Peyer's patch (tissue), 4 donors: ENCODE measurements at regions not wholly inside any gene's neighbourhood (a gene's known extent, or its start where the extent isn't known, plus 50 kb on each side); places are given as distances from the start of the nearest gene placed in this dataset.

Experiments
- DNase-seq, 3 donors: peaks; one replicate each; pipeline ENCODE4 v3.0.0-alpha.2; 2017 to 2019
- H3K27ac ChIP-seq, 4 donors: fragments of 200-600 bp; sonication (generic); one replicate each; pipeline ENCODE4 v1.5.1; 2016 to 2019
- H3K27me3 ChIP-seq, 2 donors: fragments of 200-600 bp; sonication (generic); one replicate each; pipeline ENCODE4 v1.5.1; 2019
- H3K36me3 ChIP-seq, 3 donors: fragments of 200-600 bp; sonication (generic); one replicate each; pipeline ENCODE4 v1.5.1; 2016 to 2019
- H3K4me1 ChIP-seq, 4 donors: fragments of 200-600 bp; sonication (generic); one replicate each; pipeline ENCODE4 v1.5.1; 2016 to 2019
- H3K4me3 ChIP-seq, 4 donors: fragments of 200-600 bp; sonication (generic); 1 replicate in 3 of 4; 2 replicates in 1 of 4; pipeline ENCODE4 v1.5.1; 2016 to 2019; ENCODE audit warnings: mild to moderate bottlenecking in 1 of 4
- H3K9me3 ChIP-seq, 4 donors: fragments of 200-600 bp; sonication (generic); one replicate each; pipeline ENCODE4 v1.5.1; 2016 to 2019; ENCODE audit warnings: mild to moderate bottlenecking in 1 of 4
- CTCF ChIP-seq, 6 experiments: fragments of 450-650 bp in 4 of 6; fragments of 200-600 bp in 2 of 6; sonication (generic) in 1 of 6; IDR thresholded peaks; one replicate each; pipeline ENCODE4 v1.5.1; 2017 to 2019; ENCODE audit warnings: antibody characterized with exemption in 6 of 6, mild to moderate bottlenecking in 3 of 6, moderate library complexity in 1 of 6
- POLR2A ChIP-seq, 2 donors: fragments of 450-650 bp; IDR thresholded peaks; one replicate each; pipeline ENCODE4 v1.5.1; 2017; ENCODE audit warnings: antibody characterized with exemption in 2 of 2, mild to moderate bottlenecking in 2 of 2, moderate library complexity in 2 of 2

- no peaks in the 10 kb centered on the region for H3K9me3 ChIP-seq
- H3K4me1 ChIP-seq = peaks cover 0 to 25% (median 0%) of the 10 kb centered on the region in 4 donors
- H3K36me3 ChIP-seq = no peaks in the 10 kb centered on the region
- peaks cover 0 to 8% of the 10 kb centered on the region in 2 donors for H3K27me3 ChIP-seq
- peak overlapping the region in 2 of 4 donors; percentile 53 to 73 for H3K27ac ChIP-seq
- TF ChIP-seq CTCF (IDR thresholded peaks at IDR 0.05) (no peak), POLR2A (IDR thresholded peaks at IDR 0.05) (no peak)
- H3K4me3 ChIP-seq = peak overlapping the region; percentile 36 to 73 (median 53)
- DNase-seq = peak in 1 of 3 donors; percentile 51
Observed at GRCh38 chr4:182144626-182145333, 98.4 kb upstream of the TENM3 start.

- Histone ChIP-seq H3K4me3 (peak overlapping the region in 3 of 4 donors; percentile 37 to 73 (median 69)), H3K27me3 (peaks cover 0 to 8% of the 10 kb centered on the region in 2 donors), H3K36me3 (no peaks in the 10 kb centered on the region), H3K27ac (no peak overlapping the region), H3K9me3 (no peaks in the 10 kb centered on the region), H3K4me1 (peaks cover 0 to 25% (median 0%) of the 10 kb centered on the region in 4 donors)
- TF ChIP-seq CTCF (IDR thresholded peaks at IDR 0.05) = no peak
- no peak for TF ChIP-seq POLR2A (IDR thresholded peaks at IDR 0.05)
- DNase-seq = no peak
Observed at GRCh38 chr4:182145334-182145905, 97.8 kb upstream of the TENM3 start.

- no peaks in the 10 kb centered on the region for H3K36me3 ChIP-seq
- H3K4me1 ChIP-seq = peaks cover 0 to 23% (median 0%) of the 10 kb centered on the region in 4 donors
- no peaks in the 10 kb centered on the region for H3K9me3 ChIP-seq
- H3K27ac ChIP-seq = no peak overlapping the region
- DNase-seq = no peak
- no peak overlapping the region for H3K4me3 ChIP-seq
- peaks cover 0 to 8% of the 10 kb centered on the region in 2 donors for H3K27me3 ChIP-seq
- TF ChIP-seq POLR2A (IDR thresholded peaks at IDR 0.05) (no peak), CTCF (IDR thresholded peaks at IDR 0.05) (no peak)
Observed at GRCh38 chr4:182147391-182147790, 95.8 kb upstream of the TENM3 start.

- Histone ChIP-seq H3K4me3 (no peak overlapping the region), H3K27ac (no peak overlapping the region), H3K27me3 (no peaks in the 10 kb centered on the region), H3K9me3 (no peaks in the 10 kb centered on the region), H3K4me1 (no peaks in the 10 kb centered on the region), H3K36me3 (no peaks in the 10 kb centered on the region)
- TF ChIP-seq CTCF (IDR thresholded peaks at IDR 0.05) (no peak), POLR2A (IDR thresholded peaks at IDR 0.05) (no peak)
- DNase-seq = no peak
Observed at GRCh38 chr4:182150645-182151044, 92.6 kb upstream of the TENM3 start.

- TF ChIP-seq CTCF (IDR thresholded peaks at IDR 0.05) (no peak), POLR2A (IDR thresholded peaks at IDR 0.05) (no peak)
- H3K36me3 ChIP-seq = no peaks in the 10 kb centered on the region
- no peak for DNase-seq
- no peak overlapping the region for H3K4me3 ChIP-seq
- H3K9me3 ChIP-seq = no peaks in the 10 kb centered on the region
- no peaks in the 10 kb centered on the region for H3K27me3 ChIP-seq
- no peaks in the 10 kb centered on the region for H3K4me1 ChIP-seq
- H3K27ac ChIP-seq = no peak overlapping the region
Observed at GRCh38 chr4:182155806-182156205, 87.4 kb upstream of the TENM3 start.
